Astrocyte of the spinal cord (primary cell): ENCODE measurements at regions not wholly inside any gene's neighbourhood (a gene's known extent, or its start where the extent isn't known, plus 50 kb on each side); places are given as distances from the start of the nearest gene placed in this dataset.
"Not testable (repeated sequence)": the region's sequence is repeated elsewhere in the genome, so short reads cannot be mapped to it uniquely, and the experiment has no call there.

ENCODE experiments used
- DNase-seq: peaks from one replicate; pipeline ENCODE4 v3.0.0; 2011; ENCODE audit warnings: low read depth, low spot score
- H3K4me3 ChIP-seq: 2 replicates; pipeline ENCODE4 v1.5.1; 2011; ENCODE audit warnings: low read depth, mild to moderate bottlenecking, low read length, moderate library complexity
- CTCF ChIP-seq: IDR thresholded peaks from 2 replicates; pipeline ENCODE4 v1.5.1; 2012; ENCODE audit warnings: low read depth, mild to moderate bottlenecking, low read length, inconsistent platforms
- in situ Hi-C: cut with HindIII; loops from 2 replicates; pipeline ENCODE4 v1.10.0; 2017; ENCODE audit warnings: low sequenced_read_pairs

- in situ Hi-C loops = no loop called here
- no peak for DNase-seq
- H3K4me3 ChIP-seq = no peak overlapping the region
- no peak for TF ChIP-seq CTCF
Measured at GRCh38 chr13:94813920-94814475, 101.7 kb upstream of the SOX21 start.

- in situ Hi-C loops = no loop called here
- no peak for TF ChIP-seq CTCF
- H3K4me3 ChIP-seq = no peak overlapping the region
- DNase-seq = no peak
Measured at GRCh38 chr13:94811753-94812152, 99.4 kb upstream of the SOX21 start.

GRCh38 chr13:94800423-94800822 is 88.1 kb upstream of the SOX21 start:
- in situ Hi-C loops = no loop called here
- no peak for DNase-seq
- TF ChIP-seq CTCF = no peak
- no peak overlapping the region for H3K4me3 ChIP-seq

- H3K4me3 ChIP-seq = no peak overlapping the region
- no peak for DNase-seq
- in situ Hi-C loops = no loop called here
- no peak for TF ChIP-seq CTCF
Measured at GRCh38 chr13:94799299-94799698, 87.0 kb upstream of the SOX21 start.

- no peak overlapping the region for H3K4me3 ChIP-seq
- no peak for DNase-seq
- TF ChIP-seq CTCF = no peak
- in situ Hi-C loops = no loop called here
Measured at GRCh38 chr13:94798738-94799137, 86.4 kb upstream of the SOX21 start.

- DNase-seq = no peak
- no peak for TF ChIP-seq CTCF
- in situ Hi-C loops = no loop called here
- no peak overlapping the region for H3K4me3 ChIP-seq
Measured at GRCh38 chr13:94795292-94795691, 82.9 kb upstream of the SOX21 start.

GRCh38 chr13:94786246-94786645 is 73.9 kb upstream of the SOX21 start:
- in situ Hi-C loops, DNase-seq, H3K4me3 ChIP-seq: not testable (repeated sequence)
